ENCODE measurements at regions not wholly inside any gene's neighbourhood (a gene's known extent, or its start where the extent isn't known, plus 50 kb on each side); places are given as distances from the start of the nearest gene placed in this dataset.
"Not testable (repeated sequence)": the region's sequence is repeated elsewhere in the genome, so short reads cannot be mapped to it uniquely, and the experiment has no call there.

DNA sequence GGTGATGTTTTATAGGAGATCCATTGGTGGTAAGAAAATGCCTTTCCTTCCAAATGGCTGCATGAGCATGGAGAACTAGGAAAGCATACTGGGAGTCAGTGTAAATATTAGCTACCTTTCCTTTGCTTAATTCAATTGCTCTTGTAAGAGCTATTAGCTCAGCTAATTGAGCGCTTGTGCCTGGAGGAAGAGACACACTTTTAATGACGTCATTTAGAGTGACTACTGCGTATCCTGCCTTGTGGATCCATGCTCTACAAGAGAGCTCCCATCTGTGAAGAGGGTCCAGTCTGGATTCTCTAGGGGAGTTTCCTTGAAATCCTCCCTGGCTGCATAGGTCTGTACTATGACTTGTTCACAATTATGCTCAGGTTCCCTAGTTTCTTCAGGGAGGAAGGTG lies 63.8 kb upstream of the ARRDC3 start:
- TF ChIP-seq BRCA1 (IDR thresholded peaks at IDR 0.05; ENCODE audit: low read depth, low read length); RAD21 (IDR thresholded peaks at IDR 0.05; ENCODE audit: insufficient read depth, low read depth, low read length); FOXK2 (IDR thresholded peaks at IDR 0.05); TCF12 (IDR thresholded peaks at IDR 0.05; ENCODE audit: low read depth, low read length); RFX5 (IDR thresholded peaks at IDR 0.05; ENCODE audit: low read depth, low read length); CHD2 (IDR thresholded peaks at IDR 0.05; ENCODE audit: borderline replicate concordance, low read depth, low read length); HCFC1 (IDR thresholded peaks at IDR 0.05; ENCODE audit: low read length); TBL1XR1 (IDR thresholded peaks at IDR 0.05; ENCODE audit: low read depth, low read length); BHLHE40 (IDR thresholded peaks at IDR 0.05; ENCODE audit: borderline replicate concordance in 1 of 2, low read depth in 2 of 2, low read length in 1 of 2): not testable (repeated sequence)
- TF ChIP-seq, protein P1, sequence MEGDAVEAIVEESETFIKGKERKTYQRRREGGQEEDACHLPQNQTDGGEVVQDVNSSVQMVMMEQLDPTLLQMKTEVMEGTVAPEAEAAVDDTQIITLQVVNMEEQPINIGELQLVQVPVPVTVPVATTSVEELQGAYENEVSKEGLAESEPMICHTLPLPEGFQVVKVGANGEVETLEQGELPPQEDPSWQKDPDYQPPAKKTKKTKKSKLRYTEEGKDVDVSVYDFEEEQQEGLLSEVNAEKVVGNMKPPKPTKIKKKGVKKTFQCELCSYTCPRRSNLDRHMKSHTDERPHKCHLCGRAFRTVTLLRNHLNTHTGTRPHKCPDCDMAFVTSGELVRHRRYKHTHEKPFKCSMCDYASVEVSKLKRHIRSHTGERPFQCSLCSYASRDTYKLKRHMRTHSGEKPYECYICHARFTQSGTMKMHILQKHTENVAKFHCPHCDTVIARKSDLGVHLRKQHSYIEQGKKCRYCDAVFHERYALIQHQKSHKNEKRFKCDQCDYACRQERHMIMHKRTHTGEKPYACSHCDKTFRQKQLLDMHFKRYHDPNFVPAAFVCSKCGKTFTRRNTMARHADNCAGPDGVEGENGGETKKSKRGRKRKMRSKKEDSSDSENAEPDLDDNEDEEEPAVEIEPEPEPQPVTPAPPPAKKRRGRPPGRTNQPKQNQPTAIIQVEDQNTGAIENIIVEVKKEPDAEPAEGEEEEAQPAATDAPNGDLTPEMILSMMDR (IDR thresholded peaks at IDR 0.05 in 2 of 3, conservative IDR thresholded peaks at IDR 0.05 in 1 of 3; ENCODE audit: control insufficient read depth in 2 of 3, extremely low read depth in 1 of 3, insufficient read depth in 1 of 3, low read depth in 3 of 3, low read length in 3 of 3): not testable (repeated sequence)
- TF ChIP-seq, protein P2, sequence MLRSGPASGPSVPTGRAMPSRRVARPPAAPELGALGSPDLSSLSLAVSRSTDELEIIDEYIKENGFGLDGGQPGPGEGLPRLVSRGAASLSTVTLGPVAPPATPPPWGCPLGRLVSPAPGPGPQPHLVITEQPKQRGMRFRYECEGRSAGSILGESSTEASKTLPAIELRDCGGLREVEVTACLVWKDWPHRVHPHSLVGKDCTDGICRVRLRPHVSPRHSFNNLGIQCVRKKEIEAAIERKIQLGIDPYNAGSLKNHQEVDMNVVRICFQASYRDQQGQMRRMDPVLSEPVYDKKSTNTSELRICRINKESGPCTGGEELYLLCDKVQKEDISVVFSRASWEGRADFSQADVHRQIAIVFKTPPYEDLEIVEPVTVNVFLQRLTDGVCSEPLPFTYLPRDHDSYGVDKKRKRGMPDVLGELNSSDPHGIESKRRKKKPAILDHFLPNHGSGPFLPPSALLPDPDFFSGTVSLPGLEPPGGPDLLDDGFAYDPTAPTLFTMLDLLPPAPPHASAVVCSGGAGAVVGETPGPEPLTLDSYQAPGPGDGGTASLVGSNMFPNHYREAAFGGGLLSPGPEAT (IDR thresholded peaks at IDR 0.05; ENCODE audit: low read depth): not testable (repeated sequence)

Measured in GM12878 (cell line).